IMR-90 (cell line): ENCODE measurements at regions not wholly inside any gene's neighbourhood (a gene's known extent, or its start where the extent isn't known, plus 50 kb on each side); places are given as distances from the start of the nearest gene placed in this dataset.

Experiments
- BHLHE40 ChIP-seq: fragments of 150-350 bp; IDR thresholded peaks from 2 replicates; pipeline ENCODE4 v1.6.1; 2016; ENCODE audit warnings: mild to moderate bottlenecking, low read depth, low read length
- CEBPB ChIP-seq: IDR thresholded peaks from 2 replicates; pipeline ENCODE4 v1.6.1; 2012; ENCODE audit warnings: low read depth, low read length, improper control_type of control experiment
- CHD1 ChIP-seq: IDR thresholded peaks from 2 replicates; pipeline ENCODE4 v1.6.1; 2012; ENCODE audit warnings: low read depth, low read length, improper control_type of control experiment
- MAFK ChIP-seq: IDR thresholded peaks from 2 replicates; pipeline ENCODE4 v1.6.1; 2012; ENCODE audit warnings: low read depth, low read length, improper control_type of control experiment
- MAZ ChIP-seq: IDR thresholded peaks from 2 replicates; pipeline ENCODE4 v1.6.1; 2012; ENCODE audit warnings: low read depth, mild to moderate bottlenecking, low read length, improper control_type of control experiment, moderate library complexity, borderline replicate concordance
- MXI1 ChIP-seq: IDR thresholded peaks from 2 replicates; pipeline ENCODE4 v1.6.1; 2012; ENCODE audit warnings: low read depth, mild to moderate bottlenecking, low read length, moderate library complexity, borderline replicate concordance
- POLR2A ChIP-seq: IDR thresholded peaks from 2 replicates; pipeline ENCODE4 v1.6.1; 2012; ENCODE audit warnings: mild to moderate bottlenecking, low read depth, low read length
- RAD21 ChIP-seq: IDR thresholded peaks from 2 replicates; pipeline ENCODE4 v1.6.1; 2012; ENCODE audit warnings: low read length, improper control_type of control experiment
- RCOR1 ChIP-seq: IDR thresholded peaks from 2 replicates; pipeline ENCODE4 v1.6.1; 2012; ENCODE audit warnings: mild to moderate bottlenecking, low read length, improper control_type of control experiment; ENCODE audit not compliant: insufficient replicate concordance
- RFX5 ChIP-seq: IDR thresholded peaks from 2 replicates; pipeline ENCODE4 v1.8.0; 2012; ENCODE audit warnings: low read depth, mild to moderate bottlenecking, low read length, moderate library complexity
- SMC3 ChIP-seq: fragments of 150-350 bp; IDR thresholded peaks from 2 replicates; pipeline ENCODE4 v1.6.1; 2016; ENCODE audit warnings: low read depth, mild to moderate bottlenecking, antibody characterized with exemption, low read length, moderate library complexity
- TF ChIP-seq, protein P1 (sequence below): fragments of 150-350 bp; IDR thresholded peaks from 2 replicates; pipeline ENCODE4 v1.6.1; 2016; ENCODE audit warnings: low read depth, mild to moderate bottlenecking, low read length, moderate library complexity, borderline replicate concordance
- TF ChIP-seq, protein P2 (sequence below): conservative IDR thresholded peaks from 2 replicates; pipeline ENCODE4 v1.5.1; 2012; ENCODE audit warnings: mild to moderate bottlenecking, low read depth, low read length, improper control_type of control experiment
- TF ChIP-seq, protein P3 (sequence below): fragments of 150-350 bp; IDR thresholded peaks from 2 replicates; pipeline ENCODE4 v1.6.1; 2017; ENCODE audit warnings: mild to moderate bottlenecking, antibody characterized with exemption, low read length, low read depth

DNA sequence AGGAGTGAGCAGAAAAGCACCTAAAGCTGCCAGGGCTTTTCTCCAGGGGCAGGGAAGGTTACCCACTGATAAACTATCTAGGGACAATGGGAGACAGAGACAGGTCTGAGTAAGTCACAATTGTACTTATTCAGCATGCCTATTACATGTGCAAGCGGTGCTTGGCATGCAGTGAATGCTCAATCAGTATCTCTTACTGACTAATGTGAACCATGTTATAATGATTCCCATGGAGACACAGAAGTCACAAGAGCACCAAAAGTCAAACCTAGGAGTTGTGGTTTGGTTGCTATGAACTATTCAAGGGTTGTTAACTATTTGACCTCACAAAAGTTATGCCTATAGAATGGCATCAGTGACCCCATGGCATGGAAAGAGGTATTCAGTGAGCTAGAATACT, 50.0 kb upstream of the RASGRP1 start:
- TF ChIP-seq, protein P1, sequence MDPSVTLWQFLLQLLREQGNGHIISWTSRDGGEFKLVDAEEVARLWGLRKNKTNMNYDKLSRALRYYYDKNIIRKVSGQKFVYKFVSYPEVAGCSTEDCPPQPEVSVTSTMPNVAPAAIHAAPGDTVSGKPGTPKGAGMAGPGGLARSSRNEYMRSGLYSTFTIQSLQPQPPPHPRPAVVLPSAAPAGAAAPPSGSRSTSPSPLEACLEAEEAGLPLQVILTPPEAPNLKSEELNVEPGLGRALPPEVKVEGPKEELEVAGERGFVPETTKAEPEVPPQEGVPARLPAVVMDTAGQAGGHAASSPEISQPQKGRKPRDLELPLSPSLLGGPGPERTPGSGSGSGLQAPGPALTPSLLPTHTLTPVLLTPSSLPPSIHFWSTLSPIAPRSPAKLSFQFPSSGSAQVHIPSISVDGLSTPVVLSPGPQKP = no peak
- TF ChIP-seq, protein P2, sequence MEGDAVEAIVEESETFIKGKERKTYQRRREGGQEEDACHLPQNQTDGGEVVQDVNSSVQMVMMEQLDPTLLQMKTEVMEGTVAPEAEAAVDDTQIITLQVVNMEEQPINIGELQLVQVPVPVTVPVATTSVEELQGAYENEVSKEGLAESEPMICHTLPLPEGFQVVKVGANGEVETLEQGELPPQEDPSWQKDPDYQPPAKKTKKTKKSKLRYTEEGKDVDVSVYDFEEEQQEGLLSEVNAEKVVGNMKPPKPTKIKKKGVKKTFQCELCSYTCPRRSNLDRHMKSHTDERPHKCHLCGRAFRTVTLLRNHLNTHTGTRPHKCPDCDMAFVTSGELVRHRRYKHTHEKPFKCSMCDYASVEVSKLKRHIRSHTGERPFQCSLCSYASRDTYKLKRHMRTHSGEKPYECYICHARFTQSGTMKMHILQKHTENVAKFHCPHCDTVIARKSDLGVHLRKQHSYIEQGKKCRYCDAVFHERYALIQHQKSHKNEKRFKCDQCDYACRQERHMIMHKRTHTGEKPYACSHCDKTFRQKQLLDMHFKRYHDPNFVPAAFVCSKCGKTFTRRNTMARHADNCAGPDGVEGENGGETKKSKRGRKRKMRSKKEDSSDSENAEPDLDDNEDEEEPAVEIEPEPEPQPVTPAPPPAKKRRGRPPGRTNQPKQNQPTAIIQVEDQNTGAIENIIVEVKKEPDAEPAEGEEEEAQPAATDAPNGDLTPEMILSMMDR = no peak
- TF ChIP-seq CHD1 (no peak), POLR2A (no peak), MAFK (no peak), CEBPB (no peak), RAD21 (no peak), MAZ (no peak), RFX5 (no peak), SMC3 (no peak), MXI1 (no peak), RCOR1 (no peak), BHLHE40 (no peak)
- TF ChIP-seq, protein P3, sequence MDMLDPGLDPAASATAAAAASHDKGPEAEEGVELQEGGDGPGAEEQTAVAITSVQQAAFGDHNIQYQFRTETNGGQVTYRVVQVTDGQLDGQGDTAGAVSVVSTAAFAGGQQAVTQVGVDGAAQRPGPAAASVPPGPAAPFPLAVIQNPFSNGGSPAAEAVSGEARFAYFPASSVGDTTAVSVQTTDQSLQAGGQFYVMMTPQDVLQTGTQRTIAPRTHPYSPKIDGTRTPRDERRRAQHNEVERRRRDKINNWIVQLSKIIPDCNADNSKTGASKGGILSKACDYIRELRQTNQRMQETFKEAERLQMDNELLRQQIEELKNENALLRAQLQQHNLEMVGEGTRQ = no peak
